Mammary epithelial cell (primary cell): ENCODE measurements at regions not wholly inside any gene's neighbourhood (a gene's known extent, or its start where the extent isn't known, plus 50 kb on each side); places are given as distances from the start of the nearest gene placed in this dataset.

Source experiments
- EZH2 ChIP-seq: IDR thresholded peaks from 2 replicates; pipeline ENCODE4 v1.6.1; 2012; ENCODE audit warnings: low read length, inconsistent platforms, borderline replicate concordance
- TF ChIP-seq, protein P1 (sequence below), 2 donors: IDR thresholded peaks in 1 of 2; conservative IDR thresholded peaks in 1 of 2; 2 replicates each; pipeline ENCODE4 v1.5.1; 2011 to 2012; ENCODE audit warnings: inconsistent platforms in 2 of 2, low read length in 2 of 2, mild to moderate bottlenecking in 2 of 2, control low read depth in 1 of 2, low read depth in 1 of 2; ENCODE audit not compliant: insufficient read depth in 1 of 2; ENCODE audit errors: extremely low read depth in 1 of 2

DNA sequence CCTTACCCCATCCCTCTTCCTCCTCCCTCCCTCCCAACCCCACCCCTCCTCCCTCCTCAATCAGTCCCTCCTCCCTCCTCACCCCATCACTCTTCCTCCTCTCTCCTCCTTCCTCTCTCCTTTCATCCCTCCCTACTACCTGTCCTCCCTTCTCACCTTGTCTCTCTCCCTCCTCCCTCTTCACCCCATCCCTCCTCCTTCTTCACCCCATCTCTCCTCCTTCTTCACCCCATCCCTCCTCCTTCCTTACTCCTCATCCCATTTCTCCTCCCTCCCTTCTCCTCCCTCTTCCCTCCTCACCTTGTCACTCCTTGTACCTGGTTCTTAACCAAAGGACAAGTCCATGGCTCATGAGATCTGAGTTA is 222.4 kb downstream of the TTLL2 start:
- TF ChIP-seq, protein P1, sequence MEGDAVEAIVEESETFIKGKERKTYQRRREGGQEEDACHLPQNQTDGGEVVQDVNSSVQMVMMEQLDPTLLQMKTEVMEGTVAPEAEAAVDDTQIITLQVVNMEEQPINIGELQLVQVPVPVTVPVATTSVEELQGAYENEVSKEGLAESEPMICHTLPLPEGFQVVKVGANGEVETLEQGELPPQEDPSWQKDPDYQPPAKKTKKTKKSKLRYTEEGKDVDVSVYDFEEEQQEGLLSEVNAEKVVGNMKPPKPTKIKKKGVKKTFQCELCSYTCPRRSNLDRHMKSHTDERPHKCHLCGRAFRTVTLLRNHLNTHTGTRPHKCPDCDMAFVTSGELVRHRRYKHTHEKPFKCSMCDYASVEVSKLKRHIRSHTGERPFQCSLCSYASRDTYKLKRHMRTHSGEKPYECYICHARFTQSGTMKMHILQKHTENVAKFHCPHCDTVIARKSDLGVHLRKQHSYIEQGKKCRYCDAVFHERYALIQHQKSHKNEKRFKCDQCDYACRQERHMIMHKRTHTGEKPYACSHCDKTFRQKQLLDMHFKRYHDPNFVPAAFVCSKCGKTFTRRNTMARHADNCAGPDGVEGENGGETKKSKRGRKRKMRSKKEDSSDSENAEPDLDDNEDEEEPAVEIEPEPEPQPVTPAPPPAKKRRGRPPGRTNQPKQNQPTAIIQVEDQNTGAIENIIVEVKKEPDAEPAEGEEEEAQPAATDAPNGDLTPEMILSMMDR (conservative IDR thresholded peaks at IDR 0.05 in 1 of 2, IDR thresholded peaks at IDR 0.05 in 1 of 2; ENCODE audit: extremely low read depth in 1 of 2, insufficient read depth in 1 of 2, low read depth in 1 of 2, low read length in 2 of 2), result no peak
- no peak for TF ChIP-seq EZH2
